ENCODE measurements at regions not wholly inside any gene's neighbourhood (a gene's known extent, or its start where the extent isn't known, plus 50 kb on each side); places are given as distances from the start of the nearest gene placed in this dataset.

- TF ChIP-seq ESRRA (CRISPR knock-in tag; IDR thresholded peaks at IDR 0.05; ENCODE audit: low read depth) (no peak), RBM22 (optimal IDR thresholded peaks at IDR 0.05; ENCODE audit: low read length) (no peak), ZNF224 (CRISPR knock-in tag; IDR thresholded peaks at IDR 0.05) (no peak), ZFX (CRISPR knock-in tag; IDR thresholded peaks at IDR 0.05; ENCODE audit: low read depth) (no peak), SMYD3 (CRISPR knock-in tag; IDR thresholded peaks at IDR 0.05) (no peak), CTCF (CRISPR knock-in tag; IDR thresholded peaks at IDR 0.05) (no peak), ZNF503 (CRISPR knock-in tag; IDR thresholded peaks at IDR 0.05) (no peak)
Observed at GRCh38 chr5:81909677-81910076, 62.1 kb upstream of the ATG10 start.

Data from HepG2 (cell line).